ENCODE measurements at regions not wholly inside any gene's neighbourhood (a gene's known extent, or its start where the extent isn't known, plus 50 kb on each side); places are given as distances from the start of the nearest gene placed in this dataset.

GRCh38 chr4:159512348-159512747 is 409.5 kb downstream of the RAPGEF2 start:
- Histone ChIP-seq H3K27me3 (ENCODE audit: low read depth, low read length) (no peaks in the 10 kb centered on the region), H3K4me1 (ENCODE audit: low read length) (no peaks in the 10 kb centered on the region), H3K79me2 (ENCODE audit: low read length) (no peaks in the 10 kb centered on the region), H3K9me3 (ENCODE audit: insufficient read depth, low read length) (no peaks in the 10 kb centered on the region), H3K9ac (ENCODE audit: low read length) (no peak overlapping the region), H4K20me1 (ENCODE audit: insufficient read depth, low read length) (no peaks in the 10 kb centered on the region), H3K36me3 (replicated peaks; ENCODE audit: low read depth, low read length) (no peaks in the 10 kb centered on the region), H3K27ac (ENCODE audit: low read length) (no peak overlapping the region), H2AFZ (ENCODE audit: low read depth, low read length) (no peak overlapping the region), H3K4me3 (ENCODE audit: low read length) (no peak overlapping the region), H3K4me2 (ENCODE audit: low read length) (no peak overlapping the region)
- TF ChIP-seq EZH2phosphoT487 (IDR thresholded peaks at IDR 0.05; ENCODE audit: low read depth): no peak
- no peak for TF ChIP-seq CTCF (IDR thresholded peaks at IDR 0.05; ENCODE audit: low read depth, low read length)

DNA sequence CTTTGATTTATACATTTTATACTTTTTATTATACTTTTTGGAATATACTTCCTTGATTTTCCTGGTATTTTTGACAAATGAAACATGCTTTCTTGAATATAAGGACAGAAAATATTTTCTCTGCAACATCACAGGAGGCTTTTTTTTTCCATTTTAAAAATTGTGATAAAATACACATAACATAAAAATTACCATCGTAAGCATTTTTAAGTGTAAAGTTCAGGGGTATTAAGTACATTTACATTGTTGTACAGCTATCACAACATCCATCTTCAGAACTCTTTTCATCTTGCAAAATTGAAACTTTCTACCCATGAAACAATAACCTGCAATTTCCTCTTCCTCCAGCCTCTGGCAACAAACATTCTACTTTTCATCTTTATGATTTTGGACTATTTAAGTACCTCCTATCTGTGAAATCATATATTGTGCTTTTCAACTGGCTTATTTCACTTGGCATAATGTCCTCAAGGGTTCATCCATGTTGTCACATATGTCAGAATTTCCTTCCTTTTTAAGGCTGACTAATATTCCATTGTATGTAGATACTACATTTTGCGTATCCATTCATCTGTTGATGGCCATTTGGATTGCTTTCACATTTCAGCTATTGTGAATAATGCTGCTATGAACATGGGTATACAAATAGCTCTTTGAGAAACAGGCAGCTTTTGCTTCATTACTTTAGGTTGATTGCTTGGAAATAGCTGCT is 412.6 kb downstream of the RAPGEF2 start:
- H3K27ac ChIP-seq (ENCODE audit: low read length): no peak overlapping the region
- no peaks in the 10 kb centered on the region for H3K4me1 ChIP-seq (ENCODE audit: low read length)
- H3K9ac ChIP-seq (ENCODE audit: low read length): no peak overlapping the region
- no peaks in the 10 kb centered on the region for H3K36me3 ChIP-seq (replicated peaks; ENCODE audit: low read depth, low read length)
- H3K4me3 ChIP-seq (ENCODE audit: low read length): no peak overlapping the region
- TF ChIP-seq CTCF (IDR thresholded peaks at IDR 0.05; ENCODE audit: low read depth, low read length) (no peak), EZH2phosphoT487 (IDR thresholded peaks at IDR 0.05; ENCODE audit: low read depth) (no peak)
- H3K9me3 ChIP-seq (ENCODE audit: insufficient read depth, low read length): no peaks in the 10 kb centered on the region
- no peak overlapping the region for H2AFZ ChIP-seq (ENCODE audit: low read depth, low read length)
- no peaks in the 10 kb centered on the region for H3K79me2 ChIP-seq (ENCODE audit: low read length)
- H3K4me2 ChIP-seq (ENCODE audit: low read length): no peak overlapping the region
- no peaks in the 10 kb centered on the region for H3K27me3 ChIP-seq (ENCODE audit: low read depth, low read length)
- no peaks in the 10 kb centered on the region for H4K20me1 ChIP-seq (ENCODE audit: insufficient read depth, low read length)

DNA sequence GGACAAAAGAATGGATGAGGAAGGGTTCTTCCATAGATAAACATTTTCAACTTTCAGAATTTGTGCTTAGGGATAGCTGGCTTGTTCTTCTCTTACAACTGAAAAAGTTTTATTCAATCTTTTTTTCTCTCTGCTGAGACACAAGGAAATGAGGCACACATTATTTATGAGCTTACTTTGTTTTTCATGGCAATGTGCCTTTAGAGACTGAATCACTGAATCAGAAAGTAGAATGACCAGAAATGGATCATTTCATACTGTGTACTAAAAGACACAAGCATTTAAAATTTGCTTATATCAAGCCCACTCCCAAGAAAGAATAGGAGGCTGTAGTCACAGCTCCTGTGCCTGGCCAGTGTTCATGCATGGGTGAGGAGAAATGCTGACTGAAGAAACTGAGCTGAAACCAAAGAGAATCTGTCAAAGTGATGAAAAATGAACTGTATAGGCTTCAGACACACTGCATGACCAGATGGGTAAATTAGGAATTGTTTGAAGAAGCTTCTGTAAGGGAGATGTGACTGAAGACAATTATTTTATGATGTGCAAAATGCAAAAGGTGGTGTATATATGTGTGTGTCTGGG is 413.8 kb downstream of the RAPGEF2 start:
- no peak overlapping the region for H2AFZ ChIP-seq (ENCODE audit: low read depth, low read length)
- H3K9ac ChIP-seq (ENCODE audit: low read length): no peak overlapping the region
- H3K27me3 ChIP-seq (ENCODE audit: low read depth, low read length): no peaks in the 10 kb centered on the region
- no peak overlapping the region for H3K27ac ChIP-seq (ENCODE audit: low read length)
- no peaks in the 10 kb centered on the region for H3K4me1 ChIP-seq (ENCODE audit: low read length)
- H3K4me2 ChIP-seq (ENCODE audit: low read length): no peak overlapping the region
- H3K36me3 ChIP-seq (replicated peaks; ENCODE audit: low read depth, low read length): no peaks in the 10 kb centered on the region
- TF ChIP-seq CTCF (IDR thresholded peaks at IDR 0.05; ENCODE audit: low read depth, low read length) (no peak), EZH2phosphoT487 (IDR thresholded peaks at IDR 0.05; ENCODE audit: low read depth) (no peak)
- H3K9me3 ChIP-seq (ENCODE audit: insufficient read depth, low read length): no peaks in the 10 kb centered on the region
- H3K79me2 ChIP-seq (ENCODE audit: low read length): no peaks in the 10 kb centered on the region
- H3K4me3 ChIP-seq (ENCODE audit: low read length): no peak overlapping the region
- no peaks in the 10 kb centered on the region for H4K20me1 ChIP-seq (ENCODE audit: insufficient read depth, low read length)

DNA sequence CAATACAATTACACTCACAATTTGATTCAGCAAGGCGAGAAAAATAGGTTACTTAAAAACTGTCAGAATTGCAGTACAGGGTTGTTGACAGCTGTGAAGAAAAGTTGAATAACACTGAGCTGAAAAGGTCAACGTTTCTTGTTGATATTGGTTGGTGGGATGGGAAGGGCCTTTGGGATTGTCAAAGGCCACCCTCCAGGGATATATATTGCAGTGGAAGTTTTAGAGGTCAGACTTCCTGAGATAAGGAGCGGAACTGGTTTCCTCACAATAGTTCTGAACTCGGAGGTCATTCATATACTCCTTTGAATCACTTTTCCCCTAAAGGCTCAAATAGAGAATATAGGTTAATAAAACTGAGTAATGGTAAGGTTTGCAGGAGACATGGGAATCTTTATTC is 417.2 kb downstream of the RAPGEF2 start:
- H3K9me3 ChIP-seq (ENCODE audit: insufficient read depth, low read length): 0 out of 2 replicates have a peak, but pooled peaks cover 2% of the 10 kb centered on the region
- no peaks in the 10 kb centered on the region for H3K27me3 ChIP-seq (ENCODE audit: low read depth, low read length)
- H3K79me2 ChIP-seq (ENCODE audit: low read length): no peaks in the 10 kb centered on the region

More for the DNA sequence above, 417.2 kb downstream of the RAPGEF2 start:
- Histone ChIP-seq H3K4me1 (ENCODE audit: low read length) (no peaks in the 10 kb centered on the region), H4K20me1 (ENCODE audit: insufficient read depth, low read length) (no peaks in the 10 kb centered on the region), H3K4me3 (ENCODE audit: low read length) (no peak overlapping the region), H3K36me3 (replicated peaks; ENCODE audit: low read depth, low read length) (no peaks in the 10 kb centered on the region), H2AFZ (ENCODE audit: low read depth, low read length) (no peak overlapping the region), H3K9ac (ENCODE audit: low read length) (no peak overlapping the region), H3K27ac (ENCODE audit: low read length) (no peak overlapping the region), H3K4me2 (ENCODE audit: low read length) (no peak overlapping the region)
- TF ChIP-seq CTCF (IDR thresholded peaks at IDR 0.05; ENCODE audit: low read depth, low read length): no peak
- no peak for TF ChIP-seq EZH2phosphoT487 (IDR thresholded peaks at IDR 0.05; ENCODE audit: low read depth)

All from OCI-LY3 (cell line).